HCT116 (cell line): ENCODE measurements at regions not wholly inside any gene's neighbourhood (a gene's known extent, or its start where the extent isn't known, plus 50 kb on each side); places are given as distances from the start of the nearest gene placed in this dataset.

Experiments used
- JUND ChIP-seq: IDR thresholded peaks from 2 replicates; pipeline ENCODE4 v1.6.1; 2012
- POLR2A ChIP-seq: IDR thresholded peaks from 2 replicates; pipeline ENCODE4 v1.7.0; 2011; ENCODE audit warnings: borderline replicate concordance; ENCODE audit not compliant: insufficient read depth, insufficient read length; ENCODE audit errors: extremely low read depth
- TF ChIP-seq, protein P1 (sequence below), 3 experiments: fragments of 200-600 bp in 1 of 3; sonication (generic) in 1 of 3; IDR thresholded peaks in 2 of 3; conservative IDR thresholded peaks in 1 of 3; 2 replicates each; pipeline ENCODE4 v1.5.1; 2012 to 2017; ENCODE audit warnings: low read depth in 2 of 3, low read length in 2 of 3, antibody characterized with exemption in 1 of 3, borderline replicate concordance in 1 of 3, control low read depth in 1 of 3, mild to moderate bottlenecking in 1 of 3, mixed read lengths in 1 of 3, mixed run types in 1 of 3, moderate library complexity in 1 of 3; ENCODE audit not compliant: insufficient read depth in 1 of 3

DNA sequence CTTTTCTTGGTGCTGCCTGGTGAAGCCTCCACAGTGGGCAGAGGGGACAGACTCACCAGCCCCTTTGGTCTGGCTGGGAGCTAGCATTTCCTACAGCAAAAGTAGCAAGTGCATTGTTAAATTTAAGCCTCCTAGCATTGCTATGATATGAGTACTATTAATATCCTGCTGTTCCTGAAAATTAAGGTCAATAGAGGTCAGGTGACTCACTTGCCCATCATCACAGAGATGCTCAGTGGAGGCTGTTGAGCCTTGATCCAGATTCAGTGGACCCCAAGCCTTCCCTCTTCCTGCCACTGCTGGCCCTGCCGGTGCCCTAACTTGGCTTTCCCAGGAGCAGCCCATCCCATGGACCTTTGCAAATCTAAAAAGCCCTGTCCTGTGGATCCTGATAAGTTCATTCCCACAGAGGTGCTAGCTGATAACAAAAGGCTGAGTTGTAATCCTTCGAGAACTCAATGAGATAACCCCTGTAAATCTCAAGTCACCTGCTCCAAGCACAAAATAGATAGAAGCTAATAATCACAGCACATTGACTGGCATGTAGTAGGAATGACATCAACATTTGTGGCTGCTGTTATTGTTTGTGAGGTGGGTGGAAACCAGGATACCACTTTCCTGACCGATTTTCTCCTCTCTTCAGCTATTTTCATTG lies 84.4 kb downstream of the THNSL2 start:
- no peak for TF ChIP-seq POLR2A
- TF ChIP-seq, protein P1, sequence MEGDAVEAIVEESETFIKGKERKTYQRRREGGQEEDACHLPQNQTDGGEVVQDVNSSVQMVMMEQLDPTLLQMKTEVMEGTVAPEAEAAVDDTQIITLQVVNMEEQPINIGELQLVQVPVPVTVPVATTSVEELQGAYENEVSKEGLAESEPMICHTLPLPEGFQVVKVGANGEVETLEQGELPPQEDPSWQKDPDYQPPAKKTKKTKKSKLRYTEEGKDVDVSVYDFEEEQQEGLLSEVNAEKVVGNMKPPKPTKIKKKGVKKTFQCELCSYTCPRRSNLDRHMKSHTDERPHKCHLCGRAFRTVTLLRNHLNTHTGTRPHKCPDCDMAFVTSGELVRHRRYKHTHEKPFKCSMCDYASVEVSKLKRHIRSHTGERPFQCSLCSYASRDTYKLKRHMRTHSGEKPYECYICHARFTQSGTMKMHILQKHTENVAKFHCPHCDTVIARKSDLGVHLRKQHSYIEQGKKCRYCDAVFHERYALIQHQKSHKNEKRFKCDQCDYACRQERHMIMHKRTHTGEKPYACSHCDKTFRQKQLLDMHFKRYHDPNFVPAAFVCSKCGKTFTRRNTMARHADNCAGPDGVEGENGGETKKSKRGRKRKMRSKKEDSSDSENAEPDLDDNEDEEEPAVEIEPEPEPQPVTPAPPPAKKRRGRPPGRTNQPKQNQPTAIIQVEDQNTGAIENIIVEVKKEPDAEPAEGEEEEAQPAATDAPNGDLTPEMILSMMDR (IDR thresholded peaks at IDR 0.05 in 2 of 3, conservative IDR thresholded peaks at IDR 0.05 in 1 of 3; ENCODE audit: borderline replicate concordance in 1 of 3, insufficient read depth in 1 of 3, low read depth in 2 of 3, low read length in 2 of 3), result no peak
- TF ChIP-seq JUND, result no peak
